ENCODE measurements at regions not wholly inside any gene's neighbourhood (a gene's known extent, or its start where the extent isn't known, plus 50 kb on each side); places are given as distances from the start of the nearest gene placed in this dataset.

DNA sequence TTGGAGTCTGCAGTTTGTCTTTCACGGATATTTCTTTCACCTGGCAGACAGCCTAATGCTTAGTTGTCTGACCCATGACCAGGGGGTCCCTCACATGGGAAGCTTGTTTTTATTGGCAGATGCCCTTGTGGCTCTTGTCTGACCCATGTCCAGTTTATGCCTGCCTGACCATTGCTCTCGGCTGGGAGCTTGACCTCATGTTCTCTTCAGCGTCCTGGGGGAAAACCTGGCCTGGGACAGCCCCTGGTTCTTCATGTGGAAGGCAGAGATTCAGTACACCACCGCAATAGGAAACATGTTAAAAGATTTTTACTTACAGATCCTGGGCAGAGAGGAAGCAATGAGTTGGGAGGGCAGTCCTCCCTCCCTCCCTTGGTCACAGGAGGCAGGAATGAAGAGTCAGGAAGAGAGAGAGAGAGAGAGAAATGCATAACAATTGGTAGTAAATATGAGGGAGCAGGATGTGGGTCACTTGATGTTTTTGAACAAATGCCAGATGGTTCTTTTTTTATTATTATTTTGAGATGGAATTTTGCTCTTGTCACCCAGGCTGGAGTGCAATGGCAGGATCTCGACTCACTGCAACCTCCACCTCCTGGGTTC lies 302.7 kb upstream of the MYOCD start:
- no peak for DNase-seq (ENCODE audit: low read depth)
- H3K4me3 ChIP-seq (ENCODE audit: low read length) = no peak overlapping the region
- TF ChIP-seq, protein P1, sequence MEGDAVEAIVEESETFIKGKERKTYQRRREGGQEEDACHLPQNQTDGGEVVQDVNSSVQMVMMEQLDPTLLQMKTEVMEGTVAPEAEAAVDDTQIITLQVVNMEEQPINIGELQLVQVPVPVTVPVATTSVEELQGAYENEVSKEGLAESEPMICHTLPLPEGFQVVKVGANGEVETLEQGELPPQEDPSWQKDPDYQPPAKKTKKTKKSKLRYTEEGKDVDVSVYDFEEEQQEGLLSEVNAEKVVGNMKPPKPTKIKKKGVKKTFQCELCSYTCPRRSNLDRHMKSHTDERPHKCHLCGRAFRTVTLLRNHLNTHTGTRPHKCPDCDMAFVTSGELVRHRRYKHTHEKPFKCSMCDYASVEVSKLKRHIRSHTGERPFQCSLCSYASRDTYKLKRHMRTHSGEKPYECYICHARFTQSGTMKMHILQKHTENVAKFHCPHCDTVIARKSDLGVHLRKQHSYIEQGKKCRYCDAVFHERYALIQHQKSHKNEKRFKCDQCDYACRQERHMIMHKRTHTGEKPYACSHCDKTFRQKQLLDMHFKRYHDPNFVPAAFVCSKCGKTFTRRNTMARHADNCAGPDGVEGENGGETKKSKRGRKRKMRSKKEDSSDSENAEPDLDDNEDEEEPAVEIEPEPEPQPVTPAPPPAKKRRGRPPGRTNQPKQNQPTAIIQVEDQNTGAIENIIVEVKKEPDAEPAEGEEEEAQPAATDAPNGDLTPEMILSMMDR (IDR thresholded peaks at IDR 0.05; ENCODE audit: insufficient read depth, low read depth, low read length, missing control alignments) = no peak

DNA sequence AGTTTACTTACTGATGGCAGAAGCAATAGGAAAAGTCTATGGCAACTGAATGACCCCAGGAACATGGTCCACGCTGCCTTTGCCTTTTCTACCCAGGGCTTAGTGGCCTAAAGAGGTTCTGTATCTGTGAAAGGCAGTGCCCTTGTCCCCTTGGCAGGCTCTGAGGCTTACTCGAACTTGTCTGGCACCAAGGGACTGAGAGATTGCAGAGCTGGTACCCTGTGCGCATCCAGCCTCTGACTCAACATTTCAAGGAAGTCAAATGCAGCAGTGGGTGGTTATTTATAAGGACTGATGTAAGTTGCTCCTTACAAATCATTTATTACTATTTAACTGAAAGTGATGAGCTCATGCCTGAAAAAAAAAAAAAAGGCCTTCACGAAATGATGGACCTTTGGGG lies 299.9 kb upstream of the MYOCD start:
- DNase-seq (ENCODE audit: low read depth) = no peak
- H3K4me3 ChIP-seq (ENCODE audit: low read length) = no peak overlapping the region
- TF ChIP-seq, protein P1 (IDR thresholded peaks at IDR 0.05; ENCODE audit: insufficient read depth, low read depth, low read length, missing control alignments) = no peak

DNA sequence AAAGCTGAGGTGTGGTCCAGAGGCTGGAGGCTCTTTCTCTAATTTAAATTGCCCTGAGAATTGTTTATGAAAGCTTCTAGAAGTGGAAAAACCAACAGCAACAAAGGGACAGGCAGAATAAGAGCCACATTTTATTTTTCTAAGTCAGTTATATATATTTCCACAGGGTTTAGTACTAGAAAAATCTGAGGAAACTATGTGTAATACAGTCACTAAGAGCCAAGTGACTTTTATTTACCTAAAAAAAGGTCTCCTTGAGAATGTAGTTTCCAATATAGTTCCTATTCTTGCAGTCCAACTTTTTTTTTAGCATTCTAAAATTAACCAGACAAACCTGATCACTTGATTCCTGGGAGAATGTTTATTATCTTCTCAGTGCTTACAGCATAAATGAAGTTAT lies 296.6 kb upstream of the MYOCD start:
- H3K4me3 ChIP-seq (ENCODE audit: low read length) = no peak overlapping the region

DNA sequence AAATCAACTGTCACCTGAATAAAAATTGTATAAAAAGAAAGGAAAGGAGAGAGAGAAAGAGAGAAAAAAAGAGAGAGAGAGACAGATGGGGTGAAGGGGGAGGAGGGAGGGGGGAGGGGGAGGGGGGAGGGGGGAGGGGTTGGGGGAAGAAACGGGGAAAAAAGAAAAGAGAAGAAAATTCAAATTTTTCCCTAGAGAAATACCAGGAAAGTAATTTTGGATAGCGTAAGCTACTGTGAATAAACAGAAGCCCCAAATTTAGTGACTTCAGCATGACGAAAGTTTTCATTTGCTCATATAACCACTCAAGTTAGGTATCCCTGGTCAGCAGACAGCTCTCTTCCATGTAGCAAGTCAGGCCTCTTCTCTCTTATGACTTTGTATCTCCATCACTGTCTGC lies 289.4 kb upstream of the MYOCD start:
- TF ChIP-seq, protein P1 (IDR thresholded peaks at IDR 0.05; ENCODE audit: insufficient read depth, low read depth, low read length, missing control alignments) = no peak
- no peak overlapping the region for H3K4me3 ChIP-seq (ENCODE audit: low read length)
- DNase-seq (ENCODE audit: low read depth) = no peak

More for the DNA sequence above, 296.6 kb upstream of the MYOCD start:
- no peak for DNase-seq (ENCODE audit: low read depth)
- TF ChIP-seq, protein P1 (IDR thresholded peaks at IDR 0.05; ENCODE audit: insufficient read depth, low read depth, low read length, missing control alignments) = no peak

DNA sequence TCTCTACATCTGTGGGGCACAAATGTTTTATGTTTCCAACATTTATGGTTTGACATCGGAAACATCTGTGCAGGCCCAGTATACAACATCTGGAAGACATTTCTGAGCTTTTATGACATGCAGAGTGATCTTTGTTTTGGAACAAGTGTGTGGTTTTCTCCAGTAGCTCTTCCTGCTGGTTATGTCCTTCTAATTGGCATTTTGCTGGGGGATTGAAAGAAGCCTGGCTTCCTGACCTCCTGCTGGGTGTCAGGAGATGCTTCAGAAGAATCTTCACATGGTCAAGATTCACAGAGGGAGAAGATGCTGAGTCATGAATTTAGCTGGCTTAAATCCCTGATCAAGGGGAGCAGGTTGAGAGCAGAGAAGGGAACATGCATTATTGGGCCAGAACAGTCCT lies 279.5 kb upstream of the MYOCD start:
- no peak for DNase-seq (ENCODE audit: low read depth)
- TF ChIP-seq, protein P1 (IDR thresholded peaks at IDR 0.05; ENCODE audit: insufficient read depth, low read depth, low read length, missing control alignments) = no peak

DNA sequence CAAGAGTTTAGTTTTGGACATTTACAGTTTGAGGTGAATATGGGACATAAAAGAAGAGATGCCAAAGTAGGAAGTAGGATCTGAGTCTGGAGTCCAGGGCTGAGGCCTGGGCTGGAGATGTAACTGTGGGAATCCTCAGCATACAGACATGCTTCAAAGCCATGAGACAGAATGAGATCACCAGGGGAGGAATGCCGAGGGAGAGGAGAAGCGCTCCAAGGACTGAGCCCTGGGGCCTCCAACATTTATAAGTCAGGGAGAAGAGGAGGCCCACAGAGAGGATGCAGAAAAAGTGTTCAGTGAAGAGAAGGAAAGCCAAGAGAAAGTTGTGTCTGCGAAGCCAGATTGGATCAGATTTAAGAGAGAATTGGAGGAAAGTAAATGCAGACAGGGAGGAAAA lies 277.5 kb upstream of the MYOCD start:
- no peak overlapping the region for H3K4me3 ChIP-seq (ENCODE audit: low read length)
- TF ChIP-seq, protein P1 (IDR thresholded peaks at IDR 0.05; ENCODE audit: insufficient read depth, low read depth, low read length, missing control alignments) = no peak
- no peak for DNase-seq (ENCODE audit: low read depth)

More for the DNA sequence above, 279.5 kb upstream of the MYOCD start:
- no peak overlapping the region for H3K4me3 ChIP-seq (ENCODE audit: low read length)

DNA sequence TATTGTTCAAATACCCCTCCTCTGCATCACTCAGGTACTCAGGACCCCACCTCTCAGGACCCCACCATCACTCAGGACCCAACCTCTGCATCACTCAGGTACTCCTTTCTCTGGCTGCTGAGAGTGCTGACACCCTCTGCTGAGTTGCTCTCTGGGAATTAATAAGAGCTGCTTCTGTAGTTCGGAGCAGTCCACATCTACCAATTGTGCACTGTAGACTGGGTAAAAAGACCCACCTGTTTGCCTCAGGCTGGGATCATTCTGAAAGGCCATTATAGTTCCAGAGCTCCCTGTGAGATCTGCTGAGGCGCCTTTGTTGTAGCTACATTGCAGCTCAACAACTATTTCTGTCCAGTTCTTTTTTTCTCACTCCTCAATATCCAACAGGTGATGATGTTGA lies 276.3 kb upstream of the MYOCD start:
- TF ChIP-seq, protein P1 (IDR thresholded peaks at IDR 0.05; ENCODE audit: insufficient read depth, low read depth, low read length, missing control alignments) = no peak
- H3K4me3 ChIP-seq (ENCODE audit: low read length) = no peak overlapping the region
- DNase-seq (ENCODE audit: low read depth) = no peak

Data from epithelial cell of esophagus (primary cell).